GM13976 (cell line): ENCODE measurements at regions not wholly inside any gene's neighbourhood (a gene's known extent, or its start where the extent isn't known, plus 50 kb on each side); places are given as distances from the start of the nearest gene placed in this dataset.

Experiments used
- DNase-seq: peaks from one replicate; pipeline ENCODE4 v3.0.0; 2012; ENCODE audit warnings: low spot score
- in situ Hi-C: fragments of 300-500 bp; cut with MboI; formaldehyde crosslinking; loops from one replicate; pipeline ENCODE4 v1.12.0; 2022; ENCODE audit warnings: low sequenced_read_pairs, mixed read lengths, inconsistent platforms; ENCODE audit not compliant: unreplicated experiment
- TF ChIP-seq, protein P1 (sequence below): IDR thresholded peaks from 2 replicates; pipeline ENCODE4 v1.5.1; 2012; ENCODE audit warnings: borderline replicate concordance, mild to moderate bottlenecking; ENCODE audit not compliant: insufficient read depth; ENCODE audit errors: extremely low read depth, missing control alignments, control extremely low read depth

DNA sequence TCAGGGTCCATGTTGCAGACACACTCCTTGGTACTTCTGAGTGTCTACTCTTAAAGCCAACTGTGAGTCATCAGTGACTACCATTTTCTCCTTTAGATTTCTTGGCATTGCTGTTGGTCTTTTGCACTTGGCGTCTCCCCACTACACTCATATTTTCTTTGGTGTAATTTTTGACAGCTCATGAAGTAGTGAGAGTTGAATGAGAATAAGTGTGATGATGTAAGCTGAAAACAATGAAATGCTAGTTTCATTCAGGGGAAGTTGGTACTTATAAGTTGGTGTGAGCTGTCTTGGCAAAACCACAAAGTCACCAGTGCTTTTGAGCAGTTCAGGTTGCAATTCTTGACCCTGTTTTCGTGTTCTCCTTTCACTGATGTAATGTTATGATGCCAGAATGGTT, 142.9 kb upstream of the ARX start:
- in situ Hi-C loops: no loop called here
- no peak for DNase-seq
- TF ChIP-seq, protein P1, sequence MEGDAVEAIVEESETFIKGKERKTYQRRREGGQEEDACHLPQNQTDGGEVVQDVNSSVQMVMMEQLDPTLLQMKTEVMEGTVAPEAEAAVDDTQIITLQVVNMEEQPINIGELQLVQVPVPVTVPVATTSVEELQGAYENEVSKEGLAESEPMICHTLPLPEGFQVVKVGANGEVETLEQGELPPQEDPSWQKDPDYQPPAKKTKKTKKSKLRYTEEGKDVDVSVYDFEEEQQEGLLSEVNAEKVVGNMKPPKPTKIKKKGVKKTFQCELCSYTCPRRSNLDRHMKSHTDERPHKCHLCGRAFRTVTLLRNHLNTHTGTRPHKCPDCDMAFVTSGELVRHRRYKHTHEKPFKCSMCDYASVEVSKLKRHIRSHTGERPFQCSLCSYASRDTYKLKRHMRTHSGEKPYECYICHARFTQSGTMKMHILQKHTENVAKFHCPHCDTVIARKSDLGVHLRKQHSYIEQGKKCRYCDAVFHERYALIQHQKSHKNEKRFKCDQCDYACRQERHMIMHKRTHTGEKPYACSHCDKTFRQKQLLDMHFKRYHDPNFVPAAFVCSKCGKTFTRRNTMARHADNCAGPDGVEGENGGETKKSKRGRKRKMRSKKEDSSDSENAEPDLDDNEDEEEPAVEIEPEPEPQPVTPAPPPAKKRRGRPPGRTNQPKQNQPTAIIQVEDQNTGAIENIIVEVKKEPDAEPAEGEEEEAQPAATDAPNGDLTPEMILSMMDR: no peak

DNA sequence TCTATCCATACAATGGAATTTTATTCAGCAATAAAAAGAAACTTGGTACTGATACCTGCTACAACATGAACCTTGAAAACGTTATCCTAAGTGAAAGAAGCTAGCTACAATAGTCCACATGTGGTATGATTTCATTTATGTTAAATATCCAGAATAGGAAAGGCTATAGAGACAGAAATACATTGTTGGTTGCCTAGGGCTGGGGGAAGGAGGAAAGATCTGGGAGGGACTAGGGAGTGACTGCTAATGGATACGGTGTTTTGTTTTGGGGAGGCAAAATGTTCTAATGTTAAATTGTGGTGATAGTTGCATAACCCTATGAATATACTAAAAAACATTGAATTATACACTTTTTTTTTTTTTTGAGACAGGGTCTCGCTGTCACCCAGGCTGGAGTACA, 141.1 kb upstream of the ARX start:
- TF ChIP-seq, protein P1: no peak
- in situ Hi-C loops: no loop called here
- no peak for DNase-seq

DNA sequence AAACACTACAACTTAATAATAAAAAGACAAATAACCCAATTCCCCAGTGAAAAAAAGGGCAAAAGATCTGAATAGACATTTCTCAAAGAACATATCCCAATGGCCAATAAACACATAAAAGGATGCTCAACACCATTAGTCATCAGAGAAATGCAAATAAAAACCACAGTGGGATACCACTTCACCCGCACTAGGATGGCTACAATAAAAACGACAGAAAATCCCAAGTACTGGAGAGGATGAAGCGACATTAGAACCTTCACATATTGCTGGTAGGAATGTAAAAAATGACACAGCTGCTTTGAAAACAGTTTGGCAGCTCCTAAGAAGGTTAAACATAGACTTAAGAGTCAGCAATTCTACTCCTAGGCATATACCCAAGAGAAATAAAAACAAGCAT, 140.6 kb upstream of the ARX start:
- no peak for DNase-seq
- in situ Hi-C loops: no loop called here
- TF ChIP-seq, protein P1: no peak

DNA sequence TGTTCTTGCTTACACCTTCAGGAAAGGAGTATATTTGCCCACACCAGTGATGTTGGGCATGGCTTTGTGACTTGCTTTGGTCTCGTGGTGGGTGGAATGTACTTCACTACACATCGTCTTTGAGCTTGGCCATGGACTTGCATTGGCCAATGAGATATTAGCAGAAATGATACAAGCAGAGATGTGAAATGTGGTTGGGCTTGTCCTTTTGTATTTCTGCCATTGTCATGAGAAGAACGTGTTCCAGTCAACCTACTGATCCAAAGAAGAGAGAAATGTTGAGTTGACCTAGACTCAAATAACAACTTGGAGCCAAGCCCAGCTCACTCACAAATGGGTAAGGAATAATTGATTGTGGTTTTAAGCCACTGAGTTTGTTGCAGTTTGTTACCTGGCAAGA, 138.4 kb upstream of the ARX start:
- TF ChIP-seq, protein P1: no peak
- no peak for DNase-seq
- in situ Hi-C loops: no loop called here

DNA sequence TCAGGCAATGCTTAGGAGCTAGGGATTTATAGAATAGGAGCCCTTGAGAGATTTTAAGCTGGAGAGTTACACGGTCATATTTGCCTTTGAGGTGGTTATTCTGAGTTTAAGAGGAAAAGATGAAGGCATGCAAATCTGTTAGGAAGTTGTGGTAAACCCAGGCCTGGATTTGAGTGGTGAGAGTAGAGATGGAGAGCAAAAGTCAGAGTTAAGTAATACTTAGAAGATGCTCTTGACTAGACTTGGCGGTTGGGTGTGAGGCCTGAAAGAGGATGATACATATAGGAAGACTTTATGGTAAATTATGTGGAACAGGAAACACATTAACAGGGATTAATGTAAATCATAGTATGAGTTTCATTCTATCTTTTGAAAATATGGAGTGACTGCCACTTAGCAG, 136.0 kb upstream of the ARX start:
- in situ Hi-C loops: no loop called here
- no peak for DNase-seq
- TF ChIP-seq, protein P1: no peak

DNA sequence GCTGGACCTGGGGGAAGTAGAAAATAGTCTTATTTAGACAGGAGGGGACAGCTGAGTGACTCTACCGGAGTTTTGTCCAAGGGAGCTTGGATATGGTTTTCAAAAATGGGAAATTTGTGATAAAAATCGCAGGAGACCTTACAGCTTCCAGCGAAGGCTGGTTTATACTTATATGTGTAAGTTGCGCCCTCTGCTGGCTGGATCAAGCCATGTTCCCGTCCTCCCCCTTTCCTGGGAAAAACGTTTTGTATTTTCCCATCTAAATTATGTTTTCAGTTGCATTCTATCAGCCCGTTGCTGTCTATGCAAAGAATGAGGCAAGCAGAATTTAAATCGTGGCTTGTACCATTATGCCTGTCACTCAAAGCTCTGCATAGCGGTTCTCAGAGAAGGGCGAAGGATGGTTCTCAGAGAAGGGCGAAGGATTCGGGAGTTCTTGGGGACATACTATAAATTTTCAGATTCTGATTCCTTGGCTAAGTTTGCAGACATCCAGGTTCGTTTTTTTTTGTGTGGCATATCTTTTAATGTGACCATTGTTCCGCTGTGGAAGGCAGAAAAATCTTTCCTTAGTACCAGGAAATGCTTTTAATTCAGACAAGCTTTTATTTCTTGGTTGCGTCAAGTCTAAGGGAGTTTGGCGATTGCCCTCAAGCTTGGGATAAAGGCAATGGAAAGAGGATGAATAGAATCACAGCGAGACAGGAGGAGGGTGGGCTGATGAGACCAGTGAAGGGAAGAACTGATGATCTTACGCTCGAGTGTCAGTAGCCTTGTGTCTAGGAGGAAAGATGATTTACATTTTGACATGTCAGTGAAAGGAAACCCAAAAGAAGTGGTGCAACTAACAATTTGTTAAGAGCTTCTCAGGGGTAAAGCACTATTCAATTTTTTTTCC, 128.5 kb upstream of the ARX start:
- DNase-seq: peak; percentile 21
- TF ChIP-seq, protein P1: peak; percentile 59
- in situ Hi-C loops: loop anchor here (25.0 kb wide), 2 partner anchors 407 to 757 kb away; no protein-coding TSS in a partner anchor
